Nephron progenitor cell (in vitro differentiated cells): ENCODE measurements at regions not wholly inside any gene's neighbourhood (a gene's known extent, or its start where the extent isn't known, plus 50 kb on each side); places are given as distances from the start of the nearest gene placed in this dataset.
"Not testable (repeated sequence)": the region's sequence is repeated elsewhere in the genome, so short reads cannot be mapped to it uniquely, and the experiment has no call there.

Source experiments
- DNase-seq: peaks from one replicate; pipeline ENCODE4 v3.0.0; 2021
- H3K27ac Mint-ChIP-seq: 2 replicates; pipeline ENCODE4 v1.8.0; 2021; ENCODE audit warnings: mild to moderate bottlenecking, moderate library complexity, mixed read lengths
- H3K27me3 Mint-ChIP-seq: 2 replicates; pipeline ENCODE4 v1.8.0; 2021; ENCODE audit warnings: mild to moderate bottlenecking, low read depth, mixed read lengths; ENCODE audit not compliant: poor library complexity
- H3K36me3 Mint-ChIP-seq: 2 replicates; pipeline ENCODE4 v1.8.0; 2021; ENCODE audit warnings: low read depth, mixed read lengths
- H3K4me1 Mint-ChIP-seq: 2 replicates; pipeline ENCODE4 v1.8.0; 2021; ENCODE audit warnings: mixed read lengths
- H3K4me3 Mint-ChIP-seq: 2 replicates; pipeline ENCODE4 v1.8.0; 2021; ENCODE audit warnings: mild to moderate bottlenecking, moderate library complexity, mixed read lengths
- H3K9me3 Mint-ChIP-seq: 2 replicates; pipeline ENCODE4 v1.8.0; 2021; ENCODE audit warnings: mild to moderate bottlenecking, moderate library complexity, mixed read lengths
- CTCF ChIP-seq: fragments of 200-600 bp; sonication (generic); IDR thresholded peaks from 2 replicates; pipeline ENCODE4 v1.5.0; 2021; ENCODE audit warnings: antibody characterized with exemption

GRCh38 chr5:56757077-56757476 lies 58.3 kb upstream of the MAP3K1 start:
- Mint-ChIP-seq H3K36me3 (no peaks in the 10 kb centered on the region), H3K27me3 (peaks cover 3% of the 10 kb centered on the region), H3K4me3 (no peak overlapping the region), H3K27ac (no peak overlapping the region), H3K9me3 (peaks cover 8% of the 10 kb centered on the region), H3K4me1 (peaks cover 12% of the 10 kb centered on the region)
- no peak for TF ChIP-seq CTCF
- DNase-seq: no peak

DNA sequence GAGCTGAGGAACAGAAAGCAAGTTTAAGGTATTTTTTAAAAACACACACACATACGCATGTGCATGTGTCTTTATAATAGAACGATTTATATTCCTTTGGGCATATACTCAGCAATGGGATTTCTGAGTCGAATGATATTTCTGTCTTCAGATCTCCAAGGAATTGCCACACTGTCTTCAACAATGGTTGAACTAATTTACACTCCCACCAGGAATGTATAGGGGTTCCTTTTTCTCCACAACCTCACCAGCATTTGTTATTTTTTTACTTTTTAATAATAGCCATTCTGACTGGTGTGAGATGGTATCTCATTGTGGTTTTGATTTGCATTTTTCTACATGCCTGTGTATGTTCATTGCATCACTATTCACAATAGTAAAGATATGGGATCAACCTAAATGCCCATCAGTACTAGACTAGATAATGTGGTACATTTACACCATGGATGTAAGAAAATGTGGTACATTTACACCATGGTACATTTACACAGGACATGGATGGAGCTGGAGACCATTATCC lies 60.3 kb upstream of the MAP3K1 start:
- TF ChIP-seq CTCF: no peak
- H3K36me3 Mint-ChIP-seq: no peaks in the 10 kb centered on the region

DNA sequence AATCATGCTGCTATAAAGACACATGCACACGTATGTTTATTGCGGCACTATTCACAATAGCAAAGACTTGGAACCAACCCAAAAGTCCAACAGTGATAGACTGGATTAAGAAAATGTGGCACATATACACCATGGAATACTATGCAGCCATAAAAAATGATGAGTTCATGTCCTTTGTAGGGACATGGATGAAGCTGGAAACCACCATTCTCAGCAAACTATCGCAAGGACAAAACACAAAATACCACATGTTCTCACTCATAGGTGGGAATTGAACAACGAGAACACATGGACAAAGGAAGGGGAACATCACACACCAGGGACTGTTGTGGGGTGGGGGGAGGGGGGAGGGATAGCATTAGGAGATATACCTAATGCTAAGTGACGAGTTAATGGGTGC lies 61.8 kb upstream of the MAP3K1 start:
- H3K4me3 Mint-ChIP-seq, DNase-seq, H3K36me3 Mint-ChIP-seq, H3K27me3 Mint-ChIP-seq, H3K4me1 Mint-ChIP-seq, H3K27ac Mint-ChIP-seq: not testable (repeated sequence)
- peaks cover 14% of the 10 kb centered on the region for H3K9me3 Mint-ChIP-seq

More for the DNA sequence above, 60.3 kb upstream of the MAP3K1 start:
- H3K4me3 Mint-ChIP-seq: no peak overlapping the region
- peaks cover 3% of the 10 kb centered on the region for H3K27me3 Mint-ChIP-seq
- no peaks in the 10 kb centered on the region for H3K4me1 Mint-ChIP-seq
- peaks cover 14% of the 10 kb centered on the region for H3K9me3 Mint-ChIP-seq
- no peak for DNase-seq
- no peak overlapping the region for H3K27ac Mint-ChIP-seq

GRCh38 chr5:56751572-56752313 lies 63.6 kb upstream of the MAP3K1 start:
- peaks cover 14% of the 10 kb centered on the region for H3K9me3 Mint-ChIP-seq

GRCh38 chr5:56749842-56750241 lies 65.5 kb upstream of the MAP3K1 start:
- no peaks in the 10 kb centered on the region for H3K4me1 Mint-ChIP-seq
- peaks cover 14% of the 10 kb centered on the region for H3K9me3 Mint-ChIP-seq
- no peak for DNase-seq
- H3K4me3 Mint-ChIP-seq: no peak overlapping the region
- no peaks in the 10 kb centered on the region for H3K36me3 Mint-ChIP-seq
- H3K27ac Mint-ChIP-seq: no peak overlapping the region
- no peak for TF ChIP-seq CTCF
- H3K27me3 Mint-ChIP-seq: no peaks in the 10 kb centered on the region

More at GRCh38 chr5:56751572-56752313, 63.6 kb upstream of the MAP3K1 start:
- Mint-ChIP-seq H3K4me3 (no peak overlapping the region), H3K27me3 (no peaks in the 10 kb centered on the region), H3K36me3 (no peaks in the 10 kb centered on the region), H3K27ac (no peak overlapping the region), H3K4me1 (no peaks in the 10 kb centered on the region)
- DNase-seq: no peak
- no peak for TF ChIP-seq CTCF

DNA sequence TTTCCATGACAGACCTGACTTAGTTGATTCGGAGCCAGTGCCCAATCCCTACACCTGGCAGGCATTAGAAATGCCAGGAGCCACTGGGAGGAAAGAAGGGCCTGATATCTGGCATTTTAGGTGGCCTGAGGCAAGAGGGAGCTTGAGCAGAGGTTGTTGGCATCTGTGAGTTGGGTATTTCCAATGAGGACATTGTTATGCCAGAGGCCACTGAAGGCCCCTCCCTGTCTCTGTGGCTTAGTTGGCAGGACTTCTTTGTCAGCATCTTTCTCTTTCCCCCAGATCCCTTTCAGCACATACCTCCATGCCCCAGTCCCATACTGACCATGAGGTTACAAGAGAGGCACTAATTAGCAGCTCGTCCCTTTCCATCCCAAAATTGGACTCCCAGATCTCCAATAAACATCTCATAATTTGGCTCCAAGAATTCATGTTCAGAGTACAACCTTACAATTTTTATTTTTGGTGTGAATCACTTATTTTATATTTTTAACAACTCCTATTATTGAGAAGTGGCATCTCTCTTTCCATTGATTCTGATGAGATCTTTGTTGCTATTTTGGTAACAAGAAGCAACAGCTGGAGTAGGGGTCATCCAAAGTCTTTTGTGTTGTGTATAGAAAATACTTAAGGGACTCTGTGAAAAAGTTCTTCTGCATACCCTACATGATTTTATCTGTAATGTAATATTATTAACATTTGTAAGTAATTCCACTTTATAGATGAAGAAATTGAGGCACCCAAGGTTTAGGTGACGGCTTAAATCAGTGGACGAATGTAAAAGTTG lies 68.6 kb upstream of the MAP3K1 start:
- peaks cover 3% of the 10 kb centered on the region for H3K9me3 Mint-ChIP-seq
- H3K27ac Mint-ChIP-seq: no peak overlapping the region
- no peak for TF ChIP-seq CTCF
- H3K4me1 Mint-ChIP-seq: no peaks in the 10 kb centered on the region
- no peaks in the 10 kb centered on the region for H3K27me3 Mint-ChIP-seq
- DNase-seq: no peak
- no peak overlapping the region for H3K4me3 Mint-ChIP-seq
- H3K36me3 Mint-ChIP-seq: no peaks in the 10 kb centered on the region
